GM23338 (cell line): ENCODE measurements at regions not wholly inside any gene's neighbourhood (a gene's known extent, or its start where the extent isn't known, plus 50 kb on each side); places are given as distances from the start of the nearest gene placed in this dataset.

ENCODE experiments used
- ATAC-seq: fragments of 200-7000 bp; cut with Tn5 transposase; 3 replicates; pipeline ENCODE4 v1.9.1; 2020
- DNase-seq: peaks from one replicate; pipeline ENCODE4 v3.0.0-alpha.2; 2015; ENCODE audit warnings: low spot score
- H2AFZ ChIP-seq: fragments of 200-600 bp; sonication (generic); 2 replicates; pipeline ENCODE4 v1.8.0; 2016; ENCODE audit warnings: antibody characterized with exemption, mild to moderate bottlenecking, moderate library complexity
- H3F3A ChIP-seq: fragments of 200-600 bp; sonication (generic); replicated peaks from 2 replicates; pipeline ENCODE4 v1.8.0; 2017; ENCODE audit warnings: antibody characterized with exemption, mixed run types, low read depth
- H3K27ac ChIP-seq: fragments of 200-600 bp; sonication (generic); 2 replicates; pipeline ENCODE4 v1.6.1; 2016; ENCODE audit warnings: low read depth
- H3K27me3 ChIP-seq: fragments of 200-600 bp; sonication (generic); 2 replicates; pipeline ENCODE4 v1.8.0; 2016; ENCODE audit warnings: mild to moderate bottlenecking, mixed run types, moderate library complexity; ENCODE audit not compliant: insufficient read depth
- H3K36me3 ChIP-seq: fragments of 200-600 bp; sonication (generic); 2 replicates; pipeline ENCODE4 v1.8.0; 2016; ENCODE audit warnings: mild to moderate bottlenecking; ENCODE audit not compliant: insufficient read depth
- H3K4me1 ChIP-seq: fragments of 200-600 bp; sonication (generic); 2 replicates; pipeline ENCODE4 v1.8.0; 2016; ENCODE audit warnings: mild to moderate bottlenecking, moderate library complexity; ENCODE audit not compliant: insufficient read depth
- H3K4me2 ChIP-seq: fragments of 200-600 bp; sonication (generic); 2 replicates; pipeline ENCODE4 v1.7.1; 2017; ENCODE audit warnings: mixed run types
- H3K4me3 ChIP-seq: fragments of 200-600 bp; sonication (generic); 2 replicates; pipeline ENCODE4 v1.6.1; 2016; ENCODE audit warnings: mixed run types
- H3K79me2 ChIP-seq: fragments of 200-600 bp; sonication (generic); replicated peaks from 2 replicates; pipeline ENCODE4 v1.8.0; 2017; ENCODE audit warnings: mild to moderate bottlenecking; ENCODE audit not compliant: insufficient read depth
- H3K9me2 ChIP-seq: fragments of 200-600 bp; sonication (generic); 2 replicates; pipeline ENCODE4 v1.8.0; 2017; ENCODE audit not compliant: insufficient read depth
- H4K20me1 ChIP-seq: fragments of 200-600 bp; sonication (generic); replicated peaks from 2 replicates; pipeline ENCODE4 v1.8.0; 2017; ENCODE audit warnings: mild to moderate bottlenecking; ENCODE audit not compliant: insufficient read depth
- H3K27ac Mint-ChIP-seq: 2 replicates; pipeline ENCODE4 v1.8.0; 2020; ENCODE audit warnings: inconsistent platforms, mild to moderate bottlenecking, moderate library complexity, mixed read lengths
- H3K27me3 Mint-ChIP-seq: 3 replicates; pipeline ENCODE4 v1.8.0; 2022; ENCODE audit warnings: low read depth, mild to moderate bottlenecking, moderate library complexity, mixed read lengths, inconsistent platforms; ENCODE audit not compliant: insufficient read depth, poor library complexity
- H3K36me3 Mint-ChIP-seq: 3 replicates; pipeline ENCODE4 v1.8.0; 2021; ENCODE audit warnings: low read depth, mild to moderate bottlenecking, inconsistent platforms, moderate library complexity, mixed read lengths
- H3K4me1 Mint-ChIP-seq: 3 replicates; pipeline ENCODE4 v1.8.0; 2020; ENCODE audit warnings: mild to moderate bottlenecking, inconsistent platforms, mixed read lengths
- H3K4me3 Mint-ChIP-seq: 3 replicates; pipeline ENCODE4 v1.8.0; 2021; ENCODE audit warnings: moderate library complexity, mild to moderate bottlenecking, inconsistent platforms, mixed read lengths
- H3K9me3 Mint-ChIP-seq: 3 replicates; pipeline ENCODE4 v1.8.0; 2020; ENCODE audit warnings: moderate library complexity, mild to moderate bottlenecking, inconsistent platforms, mixed read lengths
- CREB1 ChIP-seq: fragments of 250-450 bp; sonication (Bioruptor Pico); IDR thresholded peaks from 2 replicates; pipeline ENCODE4 v1.5.0; 2020; ENCODE audit warnings: low read depth, mild to moderate bottlenecking, moderate library complexity
- EZH2 ChIP-seq: fragments of 200-600 bp; sonication (generic); IDR thresholded peaks from one replicate; pipeline ENCODE4 v1.8.0; 2017; ENCODE audit warnings: antibody characterized with exemption, mild to moderate bottlenecking, low read depth; ENCODE audit not compliant: unreplicated experiment
- EZH2phosphoT487 ChIP-seq: fragments of 200-600 bp; sonication (generic); IDR thresholded peaks from one replicate; pipeline ENCODE4 v1.8.1; 2018; ENCODE audit warnings: antibody characterized with exemption; ENCODE audit not compliant: unreplicated experiment
- JUNB ChIP-seq: IDR thresholded peaks from one replicate; pipeline ENCODE4 v1.6.1; 2016; ENCODE audit warnings: antibody characterized with exemption; ENCODE audit not compliant: unreplicated experiment
- NANOG ChIP-seq: IDR thresholded peaks from 2 replicates; pipeline ENCODE4 v1.6.1; 2016; ENCODE audit warnings: antibody characterized with exemption, borderline replicate concordance
- POLR2AphosphoS5 ChIP-seq: IDR thresholded peaks from 2 replicates; pipeline ENCODE4 v1.6.1; 2016; ENCODE audit warnings: antibody characterized with exemption, low read depth
- STAT1 ChIP-seq: IDR thresholded peaks from one replicate; pipeline ENCODE4 v1.6.1; 2016; ENCODE audit warnings: antibody characterized with exemption; ENCODE audit not compliant: unreplicated experiment
- ZNF114 ChIP-seq: fragments of 250-450 bp; sonication (Bioruptor Pico); IDR thresholded peaks from 2 replicates; pipeline ENCODE4 v1.5.0; 2020; ENCODE audit warnings: mild to moderate bottlenecking, moderate library complexity
- ZNF331 ChIP-seq: fragments of 250-450 bp; sonication (Bioruptor Pico); IDR thresholded peaks from 2 replicates; pipeline ENCODE4 v1.5.0; 2020; ENCODE audit warnings: low read depth, mild to moderate bottlenecking, moderate library complexity
- TF ChIP-seq, protein P1 (sequence below), 2 experiments: fragments of 200-600 bp in 1 of 2; sonication (generic) in 1 of 2; conservative IDR thresholded peaks; 2 replicates each; pipeline versions ENCODE4 v1.5.1 to v1.6.1; 2016 to 2017; ENCODE audit warnings: antibody characterized with exemption in 2 of 2, low read depth in 2 of 2, mild to moderate bottlenecking in 2 of 2, moderate library complexity in 1 of 2
- TF ChIP-seq, protein P2 (sequence below): IDR thresholded peaks from 2 replicates; pipeline ENCODE4 v1.6.1; 2016; ENCODE audit warnings: antibody characterized with exemption
- TF ChIP-seq, protein P3 (sequence below): fragments of 250-450 bp; sonication (Bioruptor Pico); IDR thresholded peaks from 2 replicates; pipeline ENCODE4 v1.5.0; 2020; ENCODE audit warnings: mild to moderate bottlenecking, moderate library complexity
- TF ChIP-seq, protein P4 (sequence below): IDR thresholded peaks from one replicate; pipeline ENCODE4 v1.6.1; 2018; ENCODE audit warnings: antibody characterized with exemption; ENCODE audit not compliant: unreplicated experiment

DNA sequence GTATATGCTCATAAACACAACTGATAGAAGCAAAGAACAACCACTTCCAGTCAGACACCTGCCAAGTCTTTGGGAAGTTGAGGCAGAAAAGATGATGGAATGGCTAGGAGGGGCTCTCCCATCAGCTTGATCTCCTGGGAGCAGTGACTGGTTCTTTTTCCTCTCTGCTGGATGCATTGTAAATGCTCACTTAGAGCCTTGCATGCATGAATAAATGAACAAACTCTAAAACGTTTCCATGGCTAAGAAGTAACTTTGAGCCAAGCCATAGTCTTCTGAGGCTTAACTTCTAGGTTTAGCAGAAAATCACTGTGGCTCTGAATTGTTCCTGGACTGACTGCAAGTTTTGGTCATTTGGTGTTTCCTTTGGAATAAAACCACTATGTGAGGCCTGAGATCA is 166.4 kb upstream of the CITED2 start:
- H3K9me3 Mint-ChIP-seq, result no peaks in the 10 kb centered on the region
- H3K4me3 Mint-ChIP-seq, result no peak overlapping the region
- Histone ChIP-seq H3K36me3 (no peaks in the 10 kb centered on the region), H3K4me3 (no peak overlapping the region), H3F3A (no peaks in the 10 kb centered on the region), H4K20me1 (no peaks in the 10 kb centered on the region), H3K4me2 (no peak overlapping the region), H2AFZ (no peak overlapping the region), H3K79me2 (no peaks in the 10 kb centered on the region), H3K27me3 (no peaks in the 10 kb centered on the region), H3K4me1 (peaks cover 26% of the 10 kb centered on the region), H3K9me2 (peaks cover 4% of the 10 kb centered on the region; the same call in 1 of the 2 replicates), H3K27ac (no peak overlapping the region)
- H3K36me3 Mint-ChIP-seq, result no peaks in the 10 kb centered on the region
- TF ChIP-seq ZNF331 (no peak), ZNF114 (CRISPR knock-in tag) (no peak), EZH2 (no peak), NANOG (no peak), EZH2phosphoT487 (no peak), CREB1 (no peak), POLR2AphosphoS5 (no peak), JUNB (no peak), STAT1 (no peak)
- TF ChIP-seq, protein P1, sequence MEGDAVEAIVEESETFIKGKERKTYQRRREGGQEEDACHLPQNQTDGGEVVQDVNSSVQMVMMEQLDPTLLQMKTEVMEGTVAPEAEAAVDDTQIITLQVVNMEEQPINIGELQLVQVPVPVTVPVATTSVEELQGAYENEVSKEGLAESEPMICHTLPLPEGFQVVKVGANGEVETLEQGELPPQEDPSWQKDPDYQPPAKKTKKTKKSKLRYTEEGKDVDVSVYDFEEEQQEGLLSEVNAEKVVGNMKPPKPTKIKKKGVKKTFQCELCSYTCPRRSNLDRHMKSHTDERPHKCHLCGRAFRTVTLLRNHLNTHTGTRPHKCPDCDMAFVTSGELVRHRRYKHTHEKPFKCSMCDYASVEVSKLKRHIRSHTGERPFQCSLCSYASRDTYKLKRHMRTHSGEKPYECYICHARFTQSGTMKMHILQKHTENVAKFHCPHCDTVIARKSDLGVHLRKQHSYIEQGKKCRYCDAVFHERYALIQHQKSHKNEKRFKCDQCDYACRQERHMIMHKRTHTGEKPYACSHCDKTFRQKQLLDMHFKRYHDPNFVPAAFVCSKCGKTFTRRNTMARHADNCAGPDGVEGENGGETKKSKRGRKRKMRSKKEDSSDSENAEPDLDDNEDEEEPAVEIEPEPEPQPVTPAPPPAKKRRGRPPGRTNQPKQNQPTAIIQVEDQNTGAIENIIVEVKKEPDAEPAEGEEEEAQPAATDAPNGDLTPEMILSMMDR (conservative IDR thresholded peaks at IDR 0.05; ENCODE audit: low read depth in 2 of 2), result no peak
- TF ChIP-seq, protein P2, sequence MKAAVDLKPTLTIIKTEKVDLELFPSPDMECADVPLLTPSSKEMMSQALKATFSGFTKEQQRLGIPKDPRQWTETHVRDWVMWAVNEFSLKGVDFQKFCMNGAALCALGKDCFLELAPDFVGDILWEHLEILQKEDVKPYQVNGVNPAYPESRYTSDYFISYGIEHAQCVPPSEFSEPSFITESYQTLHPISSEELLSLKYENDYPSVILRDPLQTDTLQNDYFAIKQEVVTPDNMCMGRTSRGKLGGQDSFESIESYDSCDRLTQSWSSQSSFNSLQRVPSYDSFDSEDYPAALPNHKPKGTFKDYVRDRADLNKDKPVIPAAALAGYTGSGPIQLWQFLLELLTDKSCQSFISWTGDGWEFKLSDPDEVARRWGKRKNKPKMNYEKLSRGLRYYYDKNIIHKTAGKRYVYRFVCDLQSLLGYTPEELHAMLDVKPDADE, result no peak
- TF ChIP-seq, protein P3, sequence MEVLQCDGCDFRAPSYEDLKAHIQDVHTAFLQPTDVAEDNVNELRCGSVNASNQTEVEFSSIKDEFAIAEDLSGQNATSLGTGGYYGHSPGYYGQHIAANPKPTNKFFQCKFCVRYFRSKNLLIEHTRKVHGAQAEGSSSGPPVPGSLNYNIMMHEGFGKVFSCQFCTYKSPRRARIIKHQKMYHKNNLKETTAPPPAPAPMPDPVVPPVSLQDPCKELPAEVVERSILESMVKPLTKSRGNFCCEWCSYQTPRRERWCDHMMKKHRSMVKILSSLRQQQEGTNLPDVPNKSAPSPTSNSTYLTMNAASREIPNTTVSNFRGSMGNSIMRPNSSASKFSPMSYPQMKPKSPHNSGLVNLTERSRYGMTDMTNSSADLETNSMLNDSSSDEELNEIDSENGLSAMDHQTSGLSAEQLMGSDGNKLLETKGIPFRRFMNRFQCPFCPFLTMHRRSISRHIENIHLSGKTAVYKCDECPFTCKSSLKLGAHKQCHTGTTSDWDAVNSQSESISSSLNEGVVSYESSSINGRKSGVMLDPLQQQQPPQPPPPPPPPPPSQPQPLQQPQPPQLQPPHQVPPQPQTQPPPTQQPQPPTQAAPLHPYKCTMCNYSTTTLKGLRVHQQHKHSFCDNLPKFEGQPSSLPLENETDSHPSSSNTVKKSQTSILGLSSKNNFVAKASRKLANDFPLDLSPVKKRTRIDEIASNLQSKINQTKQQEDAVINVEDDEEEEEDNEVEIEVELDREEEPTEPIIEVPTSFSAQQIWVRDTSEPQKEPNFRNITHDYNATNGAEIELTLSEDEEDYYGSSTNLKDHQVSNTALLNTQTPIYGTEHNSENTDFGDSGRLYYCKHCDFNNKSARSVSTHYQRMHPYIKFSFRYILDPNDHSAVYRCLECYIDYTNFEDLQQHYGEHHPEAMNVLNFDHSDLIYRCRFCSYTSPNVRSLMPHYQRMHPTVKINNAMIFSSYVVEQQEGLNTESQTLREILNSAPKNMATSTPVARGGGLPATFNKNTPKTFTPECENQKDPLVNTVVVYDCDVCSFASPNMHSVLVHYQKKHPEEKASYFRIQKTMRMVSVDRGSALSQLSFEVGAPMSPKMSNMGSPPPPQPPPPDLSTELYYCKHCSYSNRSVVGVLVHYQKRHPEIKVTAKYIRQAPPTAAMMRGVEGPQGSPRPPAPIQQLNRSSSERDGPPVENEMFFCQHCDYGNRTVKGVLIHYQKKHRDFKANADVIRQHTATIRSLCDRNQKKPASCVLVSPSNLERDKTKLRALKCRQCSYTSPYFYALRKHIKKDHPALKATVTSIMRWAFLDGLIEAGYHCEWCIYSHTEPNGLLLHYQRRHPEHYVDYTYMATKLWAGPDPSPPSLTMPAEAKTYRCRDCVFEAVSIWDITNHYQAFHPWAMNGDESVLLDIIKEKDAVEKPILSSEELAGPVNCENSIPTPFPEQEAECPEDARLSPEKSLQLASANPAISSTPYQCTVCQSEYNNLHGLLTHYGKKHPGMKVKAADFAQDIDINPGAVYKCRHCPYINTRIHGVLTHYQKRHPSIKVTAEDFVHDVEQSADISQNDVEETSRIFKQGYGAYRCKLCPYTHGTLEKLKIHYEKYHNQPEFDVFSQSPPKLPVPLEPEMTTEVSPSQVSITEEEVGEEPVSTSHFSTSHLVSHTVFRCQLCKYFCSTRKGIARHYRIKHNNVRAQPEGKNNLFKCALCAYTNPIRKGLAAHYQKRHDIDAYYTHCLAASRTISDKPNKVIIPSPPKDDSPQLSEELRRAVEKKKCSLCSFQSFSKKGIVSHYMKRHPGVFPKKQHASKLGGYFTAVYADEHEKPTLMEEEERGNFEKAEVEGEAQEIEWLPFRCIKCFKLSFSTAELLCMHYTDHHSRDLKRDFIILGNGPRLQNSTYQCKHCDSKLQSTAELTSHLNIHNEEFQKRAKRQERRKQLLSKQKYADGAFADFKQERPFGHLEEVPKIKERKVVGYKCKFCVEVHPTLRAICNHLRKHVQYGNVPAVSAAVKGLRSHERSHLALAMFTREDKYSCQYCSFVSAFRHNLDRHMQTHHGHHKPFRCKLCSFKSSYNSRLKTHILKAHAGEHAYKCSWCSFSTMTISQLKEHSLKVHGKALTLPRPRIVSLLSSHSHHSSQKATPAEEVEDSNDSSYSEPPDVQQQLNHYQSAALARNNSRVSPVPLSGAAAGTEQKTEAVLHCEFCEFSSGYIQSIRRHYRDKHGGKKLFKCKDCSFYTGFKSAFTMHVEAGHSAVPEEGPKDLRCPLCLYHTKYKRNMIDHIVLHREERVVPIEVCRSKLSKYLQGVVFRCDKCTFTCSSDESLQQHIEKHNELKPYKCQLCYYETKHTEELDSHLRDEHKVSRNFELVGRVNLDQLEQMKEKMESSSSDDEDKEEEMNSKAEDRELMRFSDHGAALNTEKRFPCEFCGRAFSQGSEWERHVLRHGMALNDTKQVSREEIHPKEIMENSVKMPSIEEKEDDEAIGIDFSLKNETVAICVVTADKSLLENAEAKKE, result no peak
- TF ChIP-seq, protein P4, sequence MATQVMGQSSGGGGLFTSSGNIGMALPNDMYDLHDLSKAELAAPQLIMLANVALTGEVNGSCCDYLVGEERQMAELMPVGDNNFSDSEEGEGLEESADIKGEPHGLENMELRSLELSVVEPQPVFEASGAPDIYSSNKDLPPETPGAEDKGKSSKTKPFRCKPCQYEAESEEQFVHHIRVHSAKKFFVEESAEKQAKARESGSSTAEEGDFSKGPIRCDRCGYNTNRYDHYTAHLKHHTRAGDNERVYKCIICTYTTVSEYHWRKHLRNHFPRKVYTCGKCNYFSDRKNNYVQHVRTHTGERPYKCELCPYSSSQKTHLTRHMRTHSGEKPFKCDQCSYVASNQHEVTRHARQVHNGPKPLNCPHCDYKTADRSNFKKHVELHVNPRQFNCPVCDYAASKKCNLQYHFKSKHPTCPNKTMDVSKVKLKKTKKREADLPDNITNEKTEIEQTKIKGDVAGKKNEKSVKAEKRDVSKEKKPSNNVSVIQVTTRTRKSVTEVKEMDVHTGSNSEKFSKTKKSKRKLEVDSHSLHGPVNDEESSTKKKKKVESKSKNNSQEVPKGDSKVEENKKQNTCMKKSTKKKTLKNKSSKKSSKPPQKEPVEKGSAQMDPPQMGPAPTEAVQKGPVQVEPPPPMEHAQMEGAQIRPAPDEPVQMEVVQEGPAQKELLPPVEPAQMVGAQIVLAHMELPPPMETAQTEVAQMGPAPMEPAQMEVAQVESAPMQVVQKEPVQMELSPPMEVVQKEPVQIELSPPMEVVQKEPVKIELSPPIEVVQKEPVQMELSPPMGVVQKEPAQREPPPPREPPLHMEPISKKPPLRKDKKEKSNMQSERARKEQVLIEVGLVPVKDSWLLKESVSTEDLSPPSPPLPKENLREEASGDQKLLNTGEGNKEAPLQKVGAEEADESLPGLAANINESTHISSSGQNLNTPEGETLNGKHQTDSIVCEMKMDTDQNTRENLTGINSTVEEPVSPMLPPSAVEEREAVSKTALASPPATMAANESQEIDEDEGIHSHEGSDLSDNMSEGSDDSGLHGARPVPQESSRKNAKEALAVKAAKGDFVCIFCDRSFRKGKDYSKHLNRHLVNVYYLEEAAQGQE, result no peak
- DNase-seq, result no peak
- ATAC-seq, result no peak
- H3K4me1 Mint-ChIP-seq, result peaks cover 34% of the 10 kb centered on the region
- no peaks in the 10 kb centered on the region for H3K27me3 Mint-ChIP-seq
- no peak overlapping the region for H3K27ac Mint-ChIP-seq
